HG03175 (cell line): ENCODE measurements at regions not wholly inside any gene's neighbourhood (a gene's known extent, or its start where the extent isn't known, plus 50 kb on each side); places are given as distances from the start of the nearest gene placed in this dataset.

Experiments used
- ATAC-seq: cut with Tn5 transposase; IDR thresholded peaks from one replicate; pipeline ENCODE4 v1.9.1; 2021; ENCODE audit warnings: mild to moderate bottlenecking, moderate library complexity; ENCODE audit not compliant: unreplicated experiment

- ATAC-seq: no peak
Observed at GRCh38 chr2:226408141-226408540, 391.5 kb downstream of the IRS1 start.

GRCh38 chr2:226407135-226407534, 392.5 kb downstream of the IRS1 start:
- ATAC-seq: no peak

GRCh38 chr2:226405465-226405864, 394.2 kb downstream of the IRS1 start:
- no peak for ATAC-seq

GRCh38 chr2:226403369-226403768, 396.3 kb downstream of the IRS1 start:
- no peak for ATAC-seq

GRCh38 chr2:226399006-226399405, 400.6 kb downstream of the IRS1 start:
- no peak for ATAC-seq

- ATAC-seq: no peak
Observed at GRCh38 chr2:226398580-226398979, 401.0 kb downstream of the IRS1 start.

- ATAC-seq: no peak
Observed at GRCh38 chr2:226396541-226396940, 403.1 kb downstream of the IRS1 start.

- no peak for ATAC-seq
Observed at GRCh38 chr2:226387499-226387942, 412.1 kb downstream of the IRS1 start.

GRCh38 chr2:226383461-226383860, 416.2 kb downstream of the IRS1 start:
- no peak for ATAC-seq

GRCh38 chr2:226380679-226381078, 418.9 kb downstream of the IRS1 start:
- no peak for ATAC-seq

GRCh38 chr2:226378753-226379705, 420.6 kb downstream of the IRS1 start:
- ATAC-seq: no peak

- ATAC-seq: no peak
Observed at GRCh38 chr2:226376516-226377180, 423.0 kb downstream of the IRS1 start.

- no peak for ATAC-seq
Observed at GRCh38 chr2:226366920-226367319, 432.7 kb downstream of the IRS1 start.

- no peak for ATAC-seq
Observed at GRCh38 chr2:226364217-226364616, 435.4 kb downstream of the IRS1 start.

- ATAC-seq: no peak
Observed at GRCh38 chr2:226362980-226363379, 436.6 kb downstream of the IRS1 start.

- no peak for ATAC-seq
Observed at GRCh38 chr2:226360658-226361057, 439.0 kb downstream of the IRS1 start.

- no peak for ATAC-seq
Observed at GRCh38 chr2:226358688-226359087, 440.9 kb downstream of the IRS1 start.

- no peak for ATAC-seq
Observed at GRCh38 chr2:226357816-226358215, 441.8 kb downstream of the IRS1 start.

- no peak for ATAC-seq
Observed at GRCh38 chr2:226355600-226355999, 444.0 kb downstream of the IRS1 start.

GRCh38 chr2:226354434-226354833, 445.2 kb downstream of the IRS1 start:
- no peak for ATAC-seq

- no peak for ATAC-seq
Observed at GRCh38 chr2:226352941-226353560, 446.6 kb downstream of the IRS1 start.

- no peak for ATAC-seq
Observed at GRCh38 chr2:226351711-226352110, 447.9 kb downstream of the IRS1 start.
